Breast epithelium (tissue), 4 donors: ENCODE measurements at regions not wholly inside any gene's neighbourhood (a gene's known extent, or its start where the extent isn't known, plus 50 kb on each side); places are given as distances from the start of the nearest gene placed in this dataset.

Experiments
- DNase-seq, 2 donors: peaks; one replicate each; pipeline ENCODE4 v3.0.0-alpha.2; 2019; ENCODE audit warnings: low spot score in 2 of 2
- H3K27ac ChIP-seq, 2 donors: fragments of 200-600 bp; sonication (generic) in 1 of 2; one replicate each; pipeline ENCODE4 v1.5.1; 2016 to 2019; ENCODE audit warnings: mild to moderate bottlenecking in 1 of 2
- H3K27me3 ChIP-seq, 2 donors: fragments of 200-600 bp; sonication (generic) in 1 of 2; one replicate each; pipeline versions ENCODE4 v1.5.1 to v1.6.0; 2017 to 2019; ENCODE audit warnings: control low read depth in 1 of 2, mild to moderate bottlenecking in 1 of 2
- H3K36me3 ChIP-seq: fragments of 200-600 bp; one replicate; pipeline ENCODE4 v1.5.1; 2019
- H3K4me1 ChIP-seq, 2 donors: fragments of 200-600 bp; sonication (generic); one replicate each; pipeline ENCODE4 v1.5.1; 2016 to 2019; ENCODE audit warnings: control low read depth in 1 of 2
- H3K4me3 ChIP-seq, 3 donors: fragments of 200-600 bp; sonication (generic); 1 replicate in 2 of 3; 2 replicates in 1 of 3; pipeline ENCODE4 v1.5.1; 2016 to 2019; ENCODE audit warnings: mild to moderate bottlenecking in 3 of 3, moderate library complexity in 2 of 3
- H3K9me3 ChIP-seq, 2 donors: fragments of 200-600 bp; sonication (generic) in 1 of 2; one replicate each; pipeline ENCODE4 v1.5.1; 2016 to 2019; ENCODE audit warnings: control low read depth in 1 of 2
- POLR2A ChIP-seq: fragments of 450-650 bp; IDR thresholded peaks from one replicate; pipeline ENCODE4 v1.6.1; 2016; ENCODE audit warnings: antibody characterized with exemption, mild to moderate bottlenecking, moderate library complexity
- POLR2AphosphoS5 ChIP-seq, 3 donors: sonication (generic); formaldehyde crosslinking; IDR thresholded peaks; one replicate each; pipeline ENCODE4 v1.6.1; 2017; ENCODE audit warnings: antibody characterized with exemption in 3 of 3
- intact Hi-C: fragments of 100-400 bp; cut with DNase I; formaldehyde crosslinking; loops from one replicate; pipeline ENCODE4 v1.15.1; 2023; ENCODE audit warnings: low total_unique reads
- TF ChIP-seq, protein P1 (sequence below), 3 donors: fragments of 450-650 bp; IDR thresholded peaks; one replicate each; pipeline ENCODE4 v1.5.1; 2016 to 2017; ENCODE audit warnings: antibody characterized with exemption in 3 of 3, mild to moderate bottlenecking in 3 of 3, moderate library complexity in 3 of 3

DNA sequence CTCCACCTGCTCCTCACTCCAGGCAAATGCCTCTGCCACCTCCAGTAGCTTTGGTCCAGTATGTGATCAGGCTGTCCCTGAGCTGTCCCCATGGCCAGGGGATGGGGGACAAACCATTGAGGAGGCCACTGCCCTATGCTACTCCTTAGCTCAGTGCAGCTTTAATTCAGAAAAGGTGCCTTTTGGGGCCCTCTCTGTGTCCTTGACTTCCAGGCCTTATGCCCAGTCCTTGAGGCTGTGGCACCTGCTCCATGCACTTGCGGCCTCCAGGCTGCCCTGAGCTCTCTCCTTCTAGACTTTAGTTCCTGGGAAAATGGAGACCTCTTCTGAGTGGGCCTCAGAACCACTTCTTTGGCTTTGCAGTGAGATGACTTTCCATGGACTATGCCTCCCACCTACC, 650.8 kb upstream of the CELF2 start:
- Histone ChIP-seq H3K27ac (no peak overlapping the region), H3K9me3 (no peaks in the 10 kb centered on the region), H3K36me3 (no peaks in the 10 kb centered on the region), H3K4me3 (no peak overlapping the region), H3K27me3 (no peaks in the 10 kb centered on the region), H3K4me1 (no peaks in the 10 kb centered on the region)
- DNase-seq: no peak
- TF ChIP-seq, protein P1, sequence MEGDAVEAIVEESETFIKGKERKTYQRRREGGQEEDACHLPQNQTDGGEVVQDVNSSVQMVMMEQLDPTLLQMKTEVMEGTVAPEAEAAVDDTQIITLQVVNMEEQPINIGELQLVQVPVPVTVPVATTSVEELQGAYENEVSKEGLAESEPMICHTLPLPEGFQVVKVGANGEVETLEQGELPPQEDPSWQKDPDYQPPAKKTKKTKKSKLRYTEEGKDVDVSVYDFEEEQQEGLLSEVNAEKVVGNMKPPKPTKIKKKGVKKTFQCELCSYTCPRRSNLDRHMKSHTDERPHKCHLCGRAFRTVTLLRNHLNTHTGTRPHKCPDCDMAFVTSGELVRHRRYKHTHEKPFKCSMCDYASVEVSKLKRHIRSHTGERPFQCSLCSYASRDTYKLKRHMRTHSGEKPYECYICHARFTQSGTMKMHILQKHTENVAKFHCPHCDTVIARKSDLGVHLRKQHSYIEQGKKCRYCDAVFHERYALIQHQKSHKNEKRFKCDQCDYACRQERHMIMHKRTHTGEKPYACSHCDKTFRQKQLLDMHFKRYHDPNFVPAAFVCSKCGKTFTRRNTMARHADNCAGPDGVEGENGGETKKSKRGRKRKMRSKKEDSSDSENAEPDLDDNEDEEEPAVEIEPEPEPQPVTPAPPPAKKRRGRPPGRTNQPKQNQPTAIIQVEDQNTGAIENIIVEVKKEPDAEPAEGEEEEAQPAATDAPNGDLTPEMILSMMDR (IDR thresholded peaks at IDR 0.05): no peak
- TF ChIP-seq POLR2AphosphoS5 (IDR thresholded peaks at IDR 0.05) (no peak), POLR2A (no peak)
- intact Hi-C loops: no loop called here

DNA sequence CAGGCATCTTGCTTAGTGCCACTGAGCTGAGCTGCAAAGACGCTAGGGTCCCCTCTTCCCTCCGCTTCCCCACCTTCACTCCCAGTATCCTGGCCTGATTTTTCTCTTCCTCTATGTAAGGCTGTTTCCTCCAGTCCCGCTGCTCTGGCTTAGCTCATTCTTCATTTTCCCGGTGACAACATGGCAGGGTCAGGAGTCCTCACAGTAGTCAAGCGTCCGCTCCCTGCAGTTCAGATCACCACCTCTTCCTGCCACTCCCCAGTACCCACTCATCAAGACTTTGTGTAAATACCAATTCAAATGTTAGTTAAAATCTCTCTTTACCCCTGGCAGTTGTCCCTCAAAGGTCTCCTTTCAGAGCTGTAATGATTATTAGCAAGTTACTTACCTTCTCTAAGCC, 650.4 kb upstream of the CELF2 start:
- Histone ChIP-seq H3K27me3 (no peaks in the 10 kb centered on the region), H3K9me3 (no peaks in the 10 kb centered on the region), H3K27ac (no peak overlapping the region), H3K36me3 (no peaks in the 10 kb centered on the region), H3K4me1 (no peaks in the 10 kb centered on the region), H3K4me3 (no peak overlapping the region)
- intact Hi-C loops: no loop called here
- no peak for TF ChIP-seq POLR2A
- TF ChIP-seq, protein P1 (IDR thresholded peaks at IDR 0.05): no peak
- no peak for TF ChIP-seq POLR2AphosphoS5 (IDR thresholded peaks at IDR 0.05)
- DNase-seq: no peak

DNA sequence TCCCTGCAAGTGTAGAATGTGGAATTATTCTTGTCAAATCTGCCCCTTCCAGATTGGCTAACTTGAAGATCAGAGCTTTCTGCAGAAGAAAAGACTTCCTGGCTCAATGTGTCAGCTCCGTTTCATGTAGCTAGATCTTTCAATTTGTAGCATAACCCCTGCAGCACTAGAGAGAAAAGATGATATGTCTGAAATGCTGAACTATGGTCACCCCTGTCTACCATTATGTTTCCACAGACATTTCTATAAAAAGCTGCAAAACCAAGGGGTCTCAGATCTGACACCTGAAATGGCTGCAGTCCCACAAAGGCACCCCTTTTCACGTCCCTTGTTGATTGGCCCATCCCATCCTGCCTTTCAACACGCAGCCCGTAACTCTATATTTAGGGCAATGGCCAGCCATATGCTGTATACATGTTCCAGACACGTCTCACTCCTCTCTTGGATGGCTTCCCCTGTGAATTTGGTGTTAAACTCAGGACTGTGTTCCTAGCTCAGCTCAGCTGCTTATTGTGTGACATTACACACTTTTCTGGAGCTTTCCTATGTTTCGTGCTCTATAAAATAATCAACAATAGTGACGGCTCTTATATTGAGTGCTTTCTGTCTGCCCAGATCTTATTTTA, 648.6 kb upstream of the CELF2 start:
- intact Hi-C loops: no loop called here
- TF ChIP-seq POLR2AphosphoS5 (IDR thresholded peaks at IDR 0.05) (no peak), POLR2A (no peak)
- TF ChIP-seq, protein P1 (IDR thresholded peaks at IDR 0.05): no peak
- DNase-seq: no peak
- H3K27ac ChIP-seq: no peak overlapping the region
- no peaks in the 10 kb centered on the region for H3K9me3 ChIP-seq
- H3K36me3 ChIP-seq: no peaks in the 10 kb centered on the region
- H3K4me3 ChIP-seq: no peak overlapping the region
- no peaks in the 10 kb centered on the region for H3K4me1 ChIP-seq
- no peaks in the 10 kb centered on the region for H3K27me3 ChIP-seq

DNA sequence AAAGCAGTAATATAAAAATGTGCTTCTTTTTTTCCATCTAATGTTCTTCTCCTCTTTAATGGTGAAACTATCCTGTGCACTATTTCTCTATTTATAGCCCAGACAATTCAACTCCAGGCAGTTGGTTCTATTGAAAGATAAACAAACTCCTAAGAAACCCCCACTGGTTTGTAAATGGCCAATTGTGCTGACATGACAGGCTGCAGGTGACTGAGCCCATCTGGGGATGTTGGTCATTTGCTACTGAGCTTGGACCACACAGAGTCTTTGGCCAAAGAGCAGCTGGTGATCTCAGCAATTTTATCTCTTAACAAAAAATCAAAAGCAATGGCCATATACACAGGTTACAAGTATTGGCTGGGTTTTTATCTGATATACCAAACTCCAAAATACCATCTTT, 631.8 kb upstream of the CELF2 start:
- Histone ChIP-seq H3K27ac (no peak overlapping the region), H3K4me3 (no peak overlapping the region), H3K36me3 (no peaks in the 10 kb centered on the region), H3K9me3 (no peaks in the 10 kb centered on the region), H3K27me3 (no peaks in the 10 kb centered on the region), H3K4me1 (no peaks in the 10 kb centered on the region)
- TF ChIP-seq POLR2AphosphoS5 (IDR thresholded peaks at IDR 0.05) (no peak), POLR2A (no peak)
- TF ChIP-seq, protein P1 (IDR thresholded peaks at IDR 0.05): no peak
- intact Hi-C loops: no loop called here
- no peak for DNase-seq

DNA sequence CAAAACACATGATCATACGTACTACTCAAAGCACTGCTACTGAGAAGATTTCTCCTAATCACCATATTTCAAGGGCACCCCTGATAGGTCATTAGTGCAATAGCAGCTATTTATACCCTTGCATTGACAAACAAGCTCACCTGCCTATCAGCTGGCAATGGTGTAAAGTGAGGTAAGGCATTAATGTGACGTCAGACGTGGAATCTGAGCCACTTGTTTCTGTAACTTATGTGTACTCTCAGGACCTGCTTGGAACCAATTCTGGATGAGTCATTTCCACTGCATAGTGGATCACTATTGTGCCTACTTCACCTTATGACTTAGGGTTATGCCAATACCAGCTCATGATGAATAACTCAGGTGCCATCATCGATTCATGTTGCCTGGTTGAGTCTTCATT, 628.5 kb upstream of the CELF2 start:
- H3K4me3 ChIP-seq: no peak overlapping the region
- intact Hi-C loops: no loop called here
- no peak for DNase-seq
- no peaks in the 10 kb centered on the region for H3K4me1 ChIP-seq
- no peaks in the 10 kb centered on the region for H3K9me3 ChIP-seq
- no peaks in the 10 kb centered on the region for H3K36me3 ChIP-seq
- no peaks in the 10 kb centered on the region for H3K27me3 ChIP-seq
- H3K27ac ChIP-seq: no peak overlapping the region
- TF ChIP-seq POLR2A: no peak
- TF ChIP-seq, protein P1 (IDR thresholded peaks at IDR 0.05): no peak
- TF ChIP-seq POLR2AphosphoS5 (IDR thresholded peaks at IDR 0.05): no peak
